Osteoblast (primary cell): ENCODE measurements at regions not wholly inside any gene's neighbourhood (a gene's known extent, or its start where the extent isn't known, plus 50 kb on each side); places are given as distances from the start of the nearest gene placed in this dataset.

Source experiments
- DNase-seq: peaks from one replicate; pipeline ENCODE4 v3.0.0; 2011; ENCODE audit warnings: low spot score, mixed read lengths; ENCODE audit not compliant: insufficient read length; ENCODE audit errors: missing footprints
- H2AFZ ChIP-seq: 2 replicates; pipeline ENCODE4 v1.6.0; 2011; ENCODE audit warnings: mild to moderate bottlenecking, low read length
- H3K27ac ChIP-seq: 2 replicates; pipeline ENCODE4 v1.5.1; 2011; ENCODE audit warnings: mild to moderate bottlenecking, low read depth, low read length, moderate library complexity
- H3K27me3 ChIP-seq: 2 replicates; pipeline ENCODE4 v1.6.0; 2012; ENCODE audit warnings: mild to moderate bottlenecking, control low read depth, inconsistent platforms, low read length, moderate library complexity; ENCODE audit not compliant: insufficient read depth
- H3K36me3 ChIP-seq: 2 replicates; pipeline ENCODE4 v1.5.1; 2011; ENCODE audit warnings: mild to moderate bottlenecking, low read length, control low read depth, moderate library complexity; ENCODE audit not compliant: insufficient read depth
- H3K4me1 ChIP-seq: 2 replicates; pipeline ENCODE4 v1.5.1; 2011; ENCODE audit warnings: mild to moderate bottlenecking, low read length, control low read depth, moderate library complexity; ENCODE audit not compliant: insufficient read depth
- H3K4me2 ChIP-seq: 2 replicates; pipeline ENCODE4 v1.6.0; 2011; ENCODE audit warnings: mild to moderate bottlenecking, low read length; ENCODE audit not compliant: insufficient read depth
- H3K4me3 ChIP-seq: fragments of 200-600 bp; sonication (generic); 3 replicates; pipeline ENCODE4 v1.5.1; 2012; ENCODE audit warnings: mild to moderate bottlenecking, low read length, inconsistent platforms; ENCODE audit not compliant: insufficient read depth
- H3K79me2 ChIP-seq: 2 replicates; pipeline ENCODE4 v1.6.0; 2012; ENCODE audit warnings: mild to moderate bottlenecking, low read length, control low read depth, inconsistent platforms; ENCODE audit not compliant: insufficient read depth
- H3K9me3 ChIP-seq: 2 replicates; pipeline ENCODE4 v1.5.1; 2011; ENCODE audit warnings: low read depth, low read length, control low read depth
- H4K20me1 ChIP-seq: 2 replicates; pipeline ENCODE4 v1.6.0; 2012; ENCODE audit warnings: mild to moderate bottlenecking, low read length, control low read depth; ENCODE audit not compliant: insufficient read depth
- TF ChIP-seq, protein P1 (sequence below): IDR thresholded peaks from 2 replicates; pipeline ENCODE4 v1.5.1; 2011; ENCODE audit warnings: mild to moderate bottlenecking, low read depth, low read length, moderate library complexity; ENCODE audit errors: extremely low read depth

DNA sequence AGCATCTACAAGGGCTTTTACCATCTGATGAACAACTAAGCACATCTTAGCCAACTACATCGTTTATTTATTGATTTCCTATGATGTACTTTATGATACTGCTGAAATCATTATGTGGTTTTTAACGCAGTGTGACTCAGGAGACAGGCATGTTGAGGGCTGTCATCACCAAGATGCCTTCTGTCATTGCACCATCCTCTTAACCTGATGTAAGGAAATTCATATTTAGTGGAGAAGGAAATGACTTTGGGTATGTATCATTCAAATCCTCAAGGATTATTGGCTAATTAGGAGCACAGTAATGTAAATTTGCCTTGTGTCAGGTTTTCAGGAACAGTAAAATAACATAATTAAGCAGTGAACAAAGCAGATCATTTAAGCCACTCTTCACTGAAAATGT is 138.5 kb upstream of the MGMT start:
- no peaks in the 10 kb centered on the region for H3K4me1 ChIP-seq
- no peaks in the 10 kb centered on the region for H3K79me2 ChIP-seq
- no peak for DNase-seq
- H3K9me3 ChIP-seq: no peaks in the 10 kb centered on the region
- H3K4me3 ChIP-seq: no peak overlapping the region
- H3K27ac ChIP-seq: no peak overlapping the region
- no peaks in the 10 kb centered on the region for H3K36me3 ChIP-seq
- TF ChIP-seq, protein P1, sequence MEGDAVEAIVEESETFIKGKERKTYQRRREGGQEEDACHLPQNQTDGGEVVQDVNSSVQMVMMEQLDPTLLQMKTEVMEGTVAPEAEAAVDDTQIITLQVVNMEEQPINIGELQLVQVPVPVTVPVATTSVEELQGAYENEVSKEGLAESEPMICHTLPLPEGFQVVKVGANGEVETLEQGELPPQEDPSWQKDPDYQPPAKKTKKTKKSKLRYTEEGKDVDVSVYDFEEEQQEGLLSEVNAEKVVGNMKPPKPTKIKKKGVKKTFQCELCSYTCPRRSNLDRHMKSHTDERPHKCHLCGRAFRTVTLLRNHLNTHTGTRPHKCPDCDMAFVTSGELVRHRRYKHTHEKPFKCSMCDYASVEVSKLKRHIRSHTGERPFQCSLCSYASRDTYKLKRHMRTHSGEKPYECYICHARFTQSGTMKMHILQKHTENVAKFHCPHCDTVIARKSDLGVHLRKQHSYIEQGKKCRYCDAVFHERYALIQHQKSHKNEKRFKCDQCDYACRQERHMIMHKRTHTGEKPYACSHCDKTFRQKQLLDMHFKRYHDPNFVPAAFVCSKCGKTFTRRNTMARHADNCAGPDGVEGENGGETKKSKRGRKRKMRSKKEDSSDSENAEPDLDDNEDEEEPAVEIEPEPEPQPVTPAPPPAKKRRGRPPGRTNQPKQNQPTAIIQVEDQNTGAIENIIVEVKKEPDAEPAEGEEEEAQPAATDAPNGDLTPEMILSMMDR: no peak
- H3K4me2 ChIP-seq: no peak overlapping the region
- no peak overlapping the region for H2AFZ ChIP-seq
- no peaks in the 10 kb centered on the region for H4K20me1 ChIP-seq
- H3K27me3 ChIP-seq: no peaks in the 10 kb centered on the region

DNA sequence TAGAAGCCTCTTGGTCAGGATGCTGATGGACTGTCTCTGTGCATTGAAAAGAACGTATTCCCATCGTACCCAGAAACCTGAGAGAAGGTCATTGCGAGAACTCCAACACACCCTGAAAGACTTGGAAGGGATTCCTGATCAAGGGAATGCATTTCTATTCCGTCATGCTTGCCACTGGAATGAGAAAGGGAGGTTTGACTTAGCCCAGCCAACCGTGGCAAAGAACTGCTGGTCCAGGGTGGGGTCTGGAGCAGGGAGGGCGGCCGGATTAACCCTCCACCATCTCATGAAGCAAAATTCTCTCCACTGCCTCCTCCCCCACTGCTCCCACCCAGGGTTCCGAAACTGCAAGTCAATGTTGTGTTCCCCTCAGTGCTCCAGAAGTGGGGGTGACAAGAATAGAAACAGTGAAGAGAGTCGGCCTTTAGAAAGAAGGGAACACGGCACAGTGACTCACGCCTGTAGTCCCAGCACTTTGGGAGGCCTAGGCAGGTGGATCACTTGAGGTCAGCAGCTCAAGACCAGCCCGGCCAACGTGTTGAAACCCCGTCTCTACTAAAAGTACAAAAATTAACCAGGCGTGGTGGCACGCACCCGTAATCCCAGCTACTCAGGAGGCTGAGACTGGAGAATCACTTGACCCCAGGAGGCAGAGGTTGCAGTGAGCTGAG is 137.5 kb upstream of the MGMT start:
- Histone ChIP-seq H3K4me1 (no peaks in the 10 kb centered on the region), H3K27ac (no peak overlapping the region), H3K9me3 (no peaks in the 10 kb centered on the region), H3K4me3 (no peak overlapping the region), H3K79me2 (no peaks in the 10 kb centered on the region), H3K4me2 (no peak overlapping the region), H4K20me1 (no peaks in the 10 kb centered on the region), H3K36me3 (no peaks in the 10 kb centered on the region), H2AFZ (no peak overlapping the region), H3K27me3 (no peaks in the 10 kb centered on the region)
- TF ChIP-seq, protein P1: no peak
- no peak for DNase-seq

DNA sequence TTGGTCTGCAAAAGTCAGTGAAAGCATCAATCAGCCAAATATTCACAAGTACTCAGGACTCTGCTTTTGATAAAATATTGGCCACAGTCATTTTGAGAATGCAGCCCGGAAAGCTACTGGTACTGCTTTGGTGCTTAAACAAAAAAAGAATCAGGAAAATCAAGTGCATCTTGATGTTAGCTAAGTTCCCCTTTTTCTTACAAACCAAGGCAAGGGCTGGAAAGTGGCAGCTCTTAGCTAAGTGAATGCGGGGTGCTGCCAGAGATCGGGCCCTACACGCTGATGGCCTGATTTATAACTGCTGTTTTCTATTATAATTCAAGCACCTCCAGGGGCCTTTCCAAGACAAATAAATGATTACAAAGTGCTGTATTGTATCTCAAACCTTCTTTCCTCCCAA is 136.8 kb upstream of the MGMT start:
- no peak overlapping the region for H3K4me3 ChIP-seq
- DNase-seq: no peak
- TF ChIP-seq, protein P1: no peak
- H3K4me1 ChIP-seq: no peaks in the 10 kb centered on the region
- H3K36me3 ChIP-seq: no peaks in the 10 kb centered on the region
- H3K27me3 ChIP-seq: no peaks in the 10 kb centered on the region
- H2AFZ ChIP-seq: no peak overlapping the region
- H3K4me2 ChIP-seq: no peak overlapping the region
- H4K20me1 ChIP-seq: no peaks in the 10 kb centered on the region
- no peaks in the 10 kb centered on the region for H3K9me3 ChIP-seq
- no peak overlapping the region for H3K27ac ChIP-seq
- H3K79me2 ChIP-seq: no peaks in the 10 kb centered on the region

DNA sequence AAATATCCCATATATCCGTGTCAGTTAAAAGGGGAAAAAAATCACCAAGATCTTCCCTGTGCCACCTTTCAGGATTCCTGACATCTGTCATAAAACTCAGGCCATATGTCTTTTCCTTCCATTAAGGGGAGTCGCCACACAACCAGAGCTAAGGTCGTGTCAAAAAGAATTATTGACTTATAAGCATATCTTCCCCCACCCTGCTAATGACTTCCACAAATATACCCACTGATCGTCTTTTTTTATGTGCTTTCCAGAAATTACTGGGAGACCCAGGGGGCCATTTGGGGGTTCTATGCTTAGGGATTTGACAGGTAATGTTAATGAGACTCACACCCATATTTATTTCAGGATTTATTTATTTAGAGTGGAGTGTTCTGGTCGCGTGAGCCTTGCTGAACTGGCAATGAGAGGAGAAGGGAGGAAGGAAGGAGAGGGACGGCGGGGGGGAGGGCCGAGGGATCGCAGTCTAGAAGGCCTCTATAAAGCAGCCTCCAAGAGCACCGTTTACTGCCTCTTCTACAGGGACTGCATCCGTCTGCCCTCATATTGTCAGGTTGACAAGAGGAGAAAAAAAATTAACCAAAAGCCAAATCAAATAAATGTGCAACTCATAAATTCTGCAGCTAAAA is 135.7 kb upstream of the MGMT start:
- Histone ChIP-seq H3K4me1 (no peaks in the 10 kb centered on the region), H3K27ac (no peak overlapping the region), H2AFZ (no peak overlapping the region), H3K36me3 (no peaks in the 10 kb centered on the region), H3K79me2 (no peaks in the 10 kb centered on the region), H3K9me3 (no peaks in the 10 kb centered on the region), H4K20me1 (no peaks in the 10 kb centered on the region), H3K4me2 (no peak overlapping the region), H3K4me3 (no peak overlapping the region), H3K27me3 (no peaks in the 10 kb centered on the region)
- DNase-seq: no peak
- TF ChIP-seq, protein P1: no peak
